Neural progenitor cell (in vitro differentiated cells): ENCODE measurements at regions not wholly inside any gene's neighbourhood (a gene's known extent, or its start where the extent isn't known, plus 50 kb on each side); places are given as distances from the start of the nearest gene placed in this dataset.

Experiments
- DNase-seq: peaks from one replicate; pipeline ENCODE4 v3.0.0-alpha.2; 2016; ENCODE audit warnings: low spot score
- H2AFZ ChIP-seq: fragments of 200-600 bp; sonication (generic); replicated peaks from 2 replicates; pipeline ENCODE4 v1.6.1; 2016; ENCODE audit warnings: antibody characterized with exemption
- H3F3A ChIP-seq: fragments of 200-600 bp; sonication (generic); 2 replicates; pipeline ENCODE4 v1.6.1; 2016; ENCODE audit warnings: antibody characterized with exemption, low read depth
- H3K27ac ChIP-seq: fragments of 200-600 bp; sonication (generic); 2 replicates; pipeline ENCODE4 v1.5.1; 2016; ENCODE audit warnings: mild to moderate bottlenecking
- H3K27me3 ChIP-seq: fragments of 200-600 bp; sonication (generic); 2 replicates; pipeline ENCODE4 v1.6.1; 2016; ENCODE audit warnings: mild to moderate bottlenecking, moderate library complexity
- H3K36me3 ChIP-seq: fragments of 200-600 bp; sonication (generic); 2 replicates; pipeline ENCODE4 v1.5.1; 2016
- H3K4me1 ChIP-seq: fragments of 200-600 bp; sonication (generic); 2 replicates; pipeline ENCODE4 v1.6.1; 2016; ENCODE audit warnings: mixed run types
- H3K4me2 ChIP-seq: fragments of 200-600 bp; sonication (generic); 2 replicates; pipeline ENCODE4 v1.6.1; 2016
- H3K4me3 ChIP-seq: fragments of 200-600 bp; sonication (generic); 2 replicates; pipeline ENCODE4 v1.5.1; 2016
- H3K79me2 ChIP-seq: fragments of 200-600 bp; sonication (generic); 2 replicates; pipeline ENCODE4 v1.6.1; 2016; ENCODE audit warnings: low read depth
- H3K9ac ChIP-seq: fragments of 200-600 bp; sonication (generic); 2 replicates; pipeline ENCODE4 v1.6.1; 2016
- H3K9me3 ChIP-seq: fragments of 200-600 bp; sonication (generic); 2 replicates; pipeline ENCODE4 v1.5.1; 2016; ENCODE audit warnings: low read depth
- H4K20me1 ChIP-seq: fragments of 200-600 bp; sonication (generic); 2 replicates; pipeline ENCODE4 v1.6.1; 2016; ENCODE audit warnings: low read depth
- H3K27ac Mint-ChIP-seq: 3 replicates; pipeline ENCODE4 v1.8.0; 2021; ENCODE audit warnings: mixed read lengths
- H3K27me3 Mint-ChIP-seq: 2 replicates; pipeline ENCODE4 v1.8.0; 2022; ENCODE audit warnings: low read depth, mild to moderate bottlenecking, inconsistent platforms, moderate library complexity, mixed read lengths; ENCODE audit not compliant: insufficient read depth
- H3K36me3 Mint-ChIP-seq: 3 replicates; pipeline ENCODE4 v1.8.0; 2021; ENCODE audit warnings: mixed read lengths
- H3K4me1 Mint-ChIP-seq: 3 replicates; pipeline ENCODE4 v1.8.0; 2021; ENCODE audit warnings: mixed read lengths
- H3K4me3 Mint-ChIP-seq: 3 replicates; pipeline ENCODE4 v1.8.0; 2021; ENCODE audit warnings: mild to moderate bottlenecking, moderate library complexity, mixed read lengths
- H3K9me3 Mint-ChIP-seq: 3 replicates; pipeline ENCODE4 v1.8.0; 2020; ENCODE audit warnings: mixed read lengths
- CTCF ChIP-seq: fragments of 200-600 bp; sonication (generic); IDR thresholded peaks from 2 replicates; pipeline ENCODE4 v1.5.1; 2017; ENCODE audit warnings: antibody characterized with exemption, mild to moderate bottlenecking
- EZH2 ChIP-seq: fragments of 200-600 bp; sonication (generic); IDR thresholded peaks from 2 replicates; pipeline ENCODE4 v1.6.1; 2017; ENCODE audit warnings: antibody characterized with exemption, mild to moderate bottlenecking, moderate library complexity
- EZH2phosphoT487 ChIP-seq: fragments of 200-600 bp; sonication (generic); IDR thresholded peaks from 2 replicates; pipeline ENCODE4 v1.6.1; 2017; ENCODE audit warnings: antibody characterized with exemption

DNA sequence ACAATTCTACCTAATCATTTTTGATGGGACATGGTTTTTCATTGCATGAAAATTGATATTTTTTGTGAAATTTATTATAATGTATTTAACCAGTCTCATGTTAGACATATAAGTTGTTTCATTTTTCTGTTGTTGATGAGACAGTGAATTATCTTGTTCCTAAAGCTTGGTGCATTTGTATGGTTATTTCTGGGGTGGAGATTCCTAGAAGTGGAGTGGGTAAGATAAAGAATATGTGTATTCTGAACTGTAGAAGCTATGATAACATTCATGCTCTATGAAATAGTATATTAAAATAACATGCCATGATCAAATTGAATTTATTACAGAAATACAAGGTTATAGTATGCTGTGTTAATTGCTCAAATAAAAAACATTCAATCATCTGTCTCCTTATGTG is 69.2 kb downstream of the BOLA3 start:
- Histone ChIP-seq H3F3A (no peaks in the 10 kb centered on the region), H3K9me3 (no peaks in the 10 kb centered on the region), H3K36me3 (no peaks in the 10 kb centered on the region), H3K4me1 (no peaks in the 10 kb centered on the region), H3K4me2 (no peak overlapping the region), H3K9ac (no peak overlapping the region), H3K27ac (no peak overlapping the region), H3K79me2 (no peaks in the 10 kb centered on the region), H3K4me3 (no peak overlapping the region), H3K27me3 (no peaks in the 10 kb centered on the region), H2AFZ (no peak overlapping the region), H4K20me1 (peaks cover 3% of the 10 kb centered on the region)
- no peaks in the 10 kb centered on the region for H3K4me1 Mint-ChIP-seq
- H3K27ac Mint-ChIP-seq: no peak overlapping the region
- DNase-seq: no peak
- no peaks in the 10 kb centered on the region for H3K9me3 Mint-ChIP-seq
- TF ChIP-seq EZH2 (no peak), EZH2phosphoT487 (no peak), CTCF (no peak)
- no peak overlapping the region for H3K4me3 Mint-ChIP-seq
- peaks cover 6% of the 10 kb centered on the region for H3K27me3 Mint-ChIP-seq
- peaks cover 21% of the 10 kb centered on the region for H3K36me3 Mint-ChIP-seq

DNA sequence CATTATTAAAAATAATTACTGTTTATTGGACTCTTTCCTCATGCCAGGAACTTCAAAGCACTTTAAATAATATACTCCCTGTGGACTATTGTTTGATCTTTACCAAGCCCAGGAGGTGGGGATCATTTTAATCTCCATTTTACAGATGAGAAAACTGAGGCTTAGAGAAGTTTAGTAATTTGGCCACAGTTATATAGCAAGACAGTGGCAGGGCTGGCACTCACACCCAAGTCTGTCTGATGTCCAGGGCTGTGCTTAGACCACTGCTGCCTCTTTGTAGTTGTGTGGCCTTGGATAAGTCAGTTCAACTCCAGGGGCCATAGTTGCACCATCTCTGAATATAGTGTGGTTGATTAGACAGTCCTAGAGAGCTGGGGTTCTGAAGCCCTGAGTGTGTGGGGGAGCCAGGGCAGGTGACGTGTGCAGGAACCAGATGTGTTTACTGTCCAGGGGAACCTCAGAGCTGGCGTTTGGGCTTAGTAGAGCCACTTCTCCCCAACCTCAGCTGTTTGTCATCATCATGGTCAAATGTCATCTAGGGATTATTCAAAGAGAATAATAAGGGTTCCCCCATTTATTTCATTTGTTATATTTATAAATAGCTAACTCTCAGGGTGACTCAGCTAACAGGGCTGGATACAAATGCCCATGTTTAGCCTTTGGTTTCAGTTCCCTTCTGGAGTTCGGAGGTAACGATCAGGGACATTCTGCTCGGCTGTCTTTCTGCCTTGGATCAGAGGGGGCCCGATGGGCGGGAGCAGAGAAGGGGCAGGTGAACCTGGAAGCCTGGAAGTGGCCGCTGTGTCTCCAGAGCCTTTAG is 68.0 kb downstream of the BOLA3 start:
- DNase-seq: no peak
- no peak overlapping the region for H3K27ac Mint-ChIP-seq

GRCh38 chr2:74080346-74080745 is 67.4 kb downstream of the BOLA3 start:
- H3K27ac Mint-ChIP-seq: no peak overlapping the region
- TF ChIP-seq EZH2 (no peak), CTCF (peak; percentile 31), EZH2phosphoT487 (no peak)
- H3K4me3 ChIP-seq: no peak overlapping the region
- H3K27me3 ChIP-seq: no peaks in the 10 kb centered on the region
- peaks cover 3% of the 10 kb centered on the region for H4K20me1 ChIP-seq
- no peak overlapping the region for H3K27ac ChIP-seq
- peaks cover 24% of the 10 kb centered on the region for H3K36me3 Mint-ChIP-seq
- H3K27me3 Mint-ChIP-seq: peaks cover 6% of the 10 kb centered on the region
- no peaks in the 10 kb centered on the region for H3F3A ChIP-seq
- H3K79me2 ChIP-seq: no peaks in the 10 kb centered on the region
- no peak for DNase-seq
- no peak overlapping the region for H3K9ac ChIP-seq
- no peaks in the 10 kb centered on the region for H3K9me3 ChIP-seq
- H3K4me3 Mint-ChIP-seq: no peak overlapping the region
- H3K36me3 ChIP-seq: no peaks in the 10 kb centered on the region
- H3K9me3 Mint-ChIP-seq: no peaks in the 10 kb centered on the region
- no peak overlapping the region for H3K4me2 ChIP-seq
- no peak overlapping the region for H2AFZ ChIP-seq
- H3K4me1 ChIP-seq: no peaks in the 10 kb centered on the region
- H3K4me1 Mint-ChIP-seq: no peaks in the 10 kb centered on the region

More for the DNA sequence above, 68.0 kb downstream of the BOLA3 start:
- Histone ChIP-seq H3K36me3 (no peaks in the 10 kb centered on the region), H3K4me2 (no peak overlapping the region), H3K9me3 (no peaks in the 10 kb centered on the region), H3K27ac (no peak overlapping the region), H3K4me3 (no peak overlapping the region), H3K9ac (no peak overlapping the region), H2AFZ (no peak overlapping the region), H3K79me2 (no peaks in the 10 kb centered on the region), H3K4me1 (no peaks in the 10 kb centered on the region), H3F3A (no peaks in the 10 kb centered on the region), H3K27me3 (no peaks in the 10 kb centered on the region), H4K20me1 (peaks cover 3% of the 10 kb centered on the region)
- Mint-ChIP-seq H3K4me3 (no peak overlapping the region), H3K27me3 (peaks cover 6% of the 10 kb centered on the region), H3K9me3 (no peaks in the 10 kb centered on the region), H3K4me1 (no peaks in the 10 kb centered on the region), H3K36me3 (peaks cover 24% of the 10 kb centered on the region)
- no peak for TF ChIP-seq EZH2phosphoT487
- TF ChIP-seq CTCF: no peak
- no peak for TF ChIP-seq EZH2
